Esophagus muscularis mucosa (tissue), 2 donors: ENCODE measurements at regions not wholly inside any gene's neighbourhood (a gene's known extent, or its start where the extent isn't known, plus 50 kb on each side); places are given as distances from the start of the nearest gene placed in this dataset.

ENCODE experiments used
- POLR2A ChIP-seq: fragments of 450-650 bp; IDR thresholded peaks from one replicate; pipeline ENCODE4 v1.6.1; 2017; ENCODE audit warnings: antibody characterized with exemption, moderate library complexity, mild to moderate bottlenecking, low read depth
- POLR2AphosphoS5 ChIP-seq, 2 donors: sonication (generic); formaldehyde crosslinking; IDR thresholded peaks; one replicate each; pipeline ENCODE4 v1.6.1; 2017; ENCODE audit warnings: antibody characterized with exemption in 2 of 2

DNA sequence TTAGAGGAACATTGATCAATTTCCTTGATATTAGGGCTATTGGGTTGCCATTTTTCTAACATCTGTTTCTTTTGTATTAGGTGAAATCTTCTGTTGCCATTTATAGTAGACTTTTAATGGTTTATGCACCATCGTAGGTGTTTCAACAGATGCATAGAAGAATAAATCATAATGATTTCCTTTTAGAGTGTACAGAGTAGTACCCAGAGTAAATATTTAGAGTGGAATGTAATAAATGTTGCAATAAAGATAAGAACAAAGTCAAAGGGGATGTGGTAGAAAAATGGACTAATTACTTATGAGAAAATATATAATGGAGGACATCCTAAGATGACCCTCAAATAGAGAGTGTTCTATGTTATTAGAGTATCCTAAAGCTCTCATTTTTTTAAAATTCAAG, 643.0 kb upstream of the CITED2 start:
- no peak for TF ChIP-seq POLR2AphosphoS5 (IDR thresholded peaks at IDR 0.05)
- TF ChIP-seq POLR2A, result no peak
